KMS-11 (cell line): ENCODE measurements at regions not wholly inside any gene's neighbourhood (a gene's known extent, or its start where the extent isn't known, plus 50 kb on each side); places are given as distances from the start of the nearest gene placed in this dataset.
"Not testable (repeated sequence)": the region's sequence is repeated elsewhere in the genome, so short reads cannot be mapped to it uniquely, and the experiment has no call there.

ENCODE experiments used
- H2AFZ ChIP-seq: fragments of 200-600 bp; sonication (generic); 2 replicates; pipeline ENCODE4 v1.6.1; 2016; ENCODE audit warnings: antibody characterized with exemption, mixed run types, low read depth
- H3K27ac ChIP-seq: fragments of 200-600 bp; sonication (generic); 2 replicates; pipeline ENCODE4 v1.6.1; 2016; ENCODE audit warnings: mild to moderate bottlenecking, mixed run types
- H3K27me3 ChIP-seq: fragments of 200-600 bp; sonication (generic); 2 replicates; pipeline ENCODE4 v1.6.1; 2017; ENCODE audit warnings: mild to moderate bottlenecking, low read depth, mixed run types, moderate library complexity; ENCODE audit not compliant: insufficient read depth
- H3K36me3 ChIP-seq: fragments of 200-600 bp; sonication (generic); 2 replicates; pipeline ENCODE4 v1.6.1; 2017; ENCODE audit warnings: mild to moderate bottlenecking, mixed run types; ENCODE audit not compliant: insufficient read depth
- H3K4me1 ChIP-seq: fragments of 200-600 bp; sonication (generic); 2 replicates; pipeline ENCODE4 v1.6.1; 2016; ENCODE audit warnings: mild to moderate bottlenecking, low read depth, mixed run types; ENCODE audit not compliant: poor library complexity, severe bottlenecking
- H3K4me2 ChIP-seq: fragments of 200-600 bp; sonication (generic); 2 replicates; pipeline ENCODE4 v1.7.0; 2016; ENCODE audit warnings: mild to moderate bottlenecking, mixed run types
- H3K4me3 ChIP-seq: fragments of 200-600 bp; sonication (generic); IDR thresholded peaks from 2 replicates; pipeline ENCODE4 v1.6.1; 2017; ENCODE audit warnings: low read depth, low read length, mixed read lengths; ENCODE audit not compliant: insufficient read depth
- H3K79me2 ChIP-seq: fragments of 200-600 bp; sonication (generic); 2 replicates; pipeline ENCODE4 v1.6.1; 2016; ENCODE audit warnings: low read depth, mixed run types; ENCODE audit not compliant: insufficient read depth
- H3K9ac ChIP-seq: fragments of 200-600 bp; sonication (generic); 2 replicates; pipeline ENCODE4 v1.6.1; 2016; ENCODE audit warnings: mild to moderate bottlenecking, mixed run types
- H4K20me1 ChIP-seq: fragments of 200-600 bp; sonication (generic); 2 replicates; pipeline ENCODE4 v1.6.1; 2016; ENCODE audit warnings: mild to moderate bottlenecking, mixed run types; ENCODE audit not compliant: insufficient read depth
- TF ChIP-seq, protein P1 (sequence below): fragments of 200-600 bp; sonication (generic); conservative IDR thresholded peaks from 2 replicates; pipeline ENCODE4 v1.6.1; 2017; ENCODE audit warnings: low read depth, mild to moderate bottlenecking, antibody characterized with exemption, low read length, moderate library complexity, mixed read lengths

DNA sequence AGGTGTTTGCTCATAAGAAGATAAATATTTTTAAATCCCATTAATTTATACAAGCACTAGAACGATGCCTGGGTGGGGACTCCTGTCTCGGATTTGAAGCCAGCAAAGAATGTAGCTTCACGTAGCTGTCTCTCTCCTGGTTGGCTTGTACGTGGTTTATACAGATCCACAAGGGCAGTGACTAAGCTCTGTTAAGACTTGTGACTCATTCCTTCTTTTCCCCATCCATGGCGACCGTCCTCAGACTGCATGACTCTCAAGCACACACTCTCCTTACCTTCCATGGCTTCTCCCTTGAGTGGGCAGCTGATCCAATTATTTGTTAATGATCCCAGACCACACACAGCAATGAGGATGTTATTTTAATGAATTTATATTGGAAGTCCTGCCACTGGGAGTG is 679.7 kb upstream of the SOX9 start:
- H3K4me3 ChIP-seq, result no peak overlapping the region
- TF ChIP-seq, protein P1, sequence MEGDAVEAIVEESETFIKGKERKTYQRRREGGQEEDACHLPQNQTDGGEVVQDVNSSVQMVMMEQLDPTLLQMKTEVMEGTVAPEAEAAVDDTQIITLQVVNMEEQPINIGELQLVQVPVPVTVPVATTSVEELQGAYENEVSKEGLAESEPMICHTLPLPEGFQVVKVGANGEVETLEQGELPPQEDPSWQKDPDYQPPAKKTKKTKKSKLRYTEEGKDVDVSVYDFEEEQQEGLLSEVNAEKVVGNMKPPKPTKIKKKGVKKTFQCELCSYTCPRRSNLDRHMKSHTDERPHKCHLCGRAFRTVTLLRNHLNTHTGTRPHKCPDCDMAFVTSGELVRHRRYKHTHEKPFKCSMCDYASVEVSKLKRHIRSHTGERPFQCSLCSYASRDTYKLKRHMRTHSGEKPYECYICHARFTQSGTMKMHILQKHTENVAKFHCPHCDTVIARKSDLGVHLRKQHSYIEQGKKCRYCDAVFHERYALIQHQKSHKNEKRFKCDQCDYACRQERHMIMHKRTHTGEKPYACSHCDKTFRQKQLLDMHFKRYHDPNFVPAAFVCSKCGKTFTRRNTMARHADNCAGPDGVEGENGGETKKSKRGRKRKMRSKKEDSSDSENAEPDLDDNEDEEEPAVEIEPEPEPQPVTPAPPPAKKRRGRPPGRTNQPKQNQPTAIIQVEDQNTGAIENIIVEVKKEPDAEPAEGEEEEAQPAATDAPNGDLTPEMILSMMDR, result no peak
- H3K4me1 ChIP-seq, result peaks cover 22% of the 10 kb centered on the region
- H2AFZ ChIP-seq, result no peak overlapping the region
- H3K36me3 ChIP-seq, result no peaks in the 10 kb centered on the region
- H4K20me1 ChIP-seq, result no peaks in the 10 kb centered on the region
- no peaks in the 10 kb centered on the region for H3K79me2 ChIP-seq
- no peak overlapping the region for H3K4me2 ChIP-seq
- no peak overlapping the region for H3K9ac ChIP-seq
- no peaks in the 10 kb centered on the region for H3K27me3 ChIP-seq
- no peak overlapping the region for H3K27ac ChIP-seq

DNA sequence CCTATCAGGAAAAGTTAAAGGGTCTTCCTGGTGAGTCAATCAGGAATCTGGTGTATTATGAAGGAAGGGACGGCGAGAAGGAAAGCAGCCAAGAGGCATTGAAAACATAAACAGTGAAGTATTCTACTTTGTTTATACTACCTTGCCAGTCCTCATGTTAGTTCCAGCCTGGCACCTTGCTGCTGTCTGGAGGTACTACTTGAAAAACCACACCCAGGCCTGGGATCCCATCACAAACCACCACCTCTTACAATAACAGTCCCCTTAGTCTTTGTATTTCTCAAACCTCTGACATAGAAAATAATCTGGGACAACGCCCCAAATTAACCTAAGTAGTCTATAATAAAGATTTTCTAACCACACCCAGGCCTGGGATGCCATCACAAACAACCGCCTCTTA is 676.7 kb upstream of the SOX9 start:
- H3K27ac ChIP-seq, result no peak overlapping the region
- no peak overlapping the region for H3K4me2 ChIP-seq
- peaks cover 26% of the 10 kb centered on the region for H3K4me1 ChIP-seq
- TF ChIP-seq, protein P1, result no peak
- H2AFZ ChIP-seq, result no peak overlapping the region
- no peaks in the 10 kb centered on the region for H3K79me2 ChIP-seq
- H3K27me3 ChIP-seq, result no peaks in the 10 kb centered on the region
- H3K4me3 ChIP-seq, result no peak overlapping the region
- H3K9ac ChIP-seq, result no peak overlapping the region
- H4K20me1 ChIP-seq, result no peaks in the 10 kb centered on the region
- no peaks in the 10 kb centered on the region for H3K36me3 ChIP-seq

DNA sequence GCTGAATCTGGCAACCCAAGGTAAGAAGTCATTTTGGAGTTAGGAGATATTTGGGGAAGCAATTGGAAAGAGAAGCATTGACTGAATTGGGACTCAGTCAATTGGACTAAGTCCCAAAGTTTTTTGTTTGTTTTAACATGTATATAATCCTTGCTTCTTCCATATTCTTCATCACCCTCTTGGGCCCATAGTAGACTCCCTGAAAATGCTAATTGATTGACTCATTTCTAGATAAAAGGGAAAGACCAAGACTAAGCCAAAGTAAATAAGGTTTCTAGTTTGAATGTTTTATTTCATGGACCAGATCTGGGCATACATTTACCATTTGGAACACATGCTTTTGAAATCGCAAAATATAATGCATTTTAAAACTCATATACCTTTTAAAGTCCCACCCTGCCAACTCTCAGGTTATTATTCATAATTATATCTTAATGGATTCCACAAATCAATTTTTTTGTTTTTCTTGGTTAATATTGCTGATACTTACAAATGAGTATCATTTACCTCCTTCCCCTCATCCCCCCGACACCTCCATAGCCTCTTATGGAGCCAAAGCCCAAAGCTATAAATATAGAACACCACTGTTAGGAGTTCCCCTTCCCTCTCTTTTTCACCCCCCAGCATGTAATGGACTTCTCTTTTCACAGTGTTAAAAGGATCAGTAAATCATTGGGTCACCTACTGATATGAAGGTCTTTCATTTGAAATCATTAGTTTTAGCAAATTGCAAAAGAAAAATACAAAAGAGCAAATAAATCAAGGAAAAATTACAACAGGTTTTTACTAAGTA is 674.0 kb upstream of the SOX9 start:
- H3K27me3 ChIP-seq, result no peaks in the 10 kb centered on the region
- no peak overlapping the region for H2AFZ ChIP-seq
- TF ChIP-seq, protein P1, result no peak
- H3K27ac ChIP-seq, result no peak overlapping the region
- H3K4me3 ChIP-seq, result no peak overlapping the region
- no peaks in the 10 kb centered on the region for H3K36me3 ChIP-seq
- H3K79me2 ChIP-seq, result no peaks in the 10 kb centered on the region
- H4K20me1 ChIP-seq, result no peaks in the 10 kb centered on the region
- no peak overlapping the region for H3K4me2 ChIP-seq
- peaks cover 26% of the 10 kb centered on the region for H3K4me1 ChIP-seq
- H3K9ac ChIP-seq, result no peak overlapping the region

DNA sequence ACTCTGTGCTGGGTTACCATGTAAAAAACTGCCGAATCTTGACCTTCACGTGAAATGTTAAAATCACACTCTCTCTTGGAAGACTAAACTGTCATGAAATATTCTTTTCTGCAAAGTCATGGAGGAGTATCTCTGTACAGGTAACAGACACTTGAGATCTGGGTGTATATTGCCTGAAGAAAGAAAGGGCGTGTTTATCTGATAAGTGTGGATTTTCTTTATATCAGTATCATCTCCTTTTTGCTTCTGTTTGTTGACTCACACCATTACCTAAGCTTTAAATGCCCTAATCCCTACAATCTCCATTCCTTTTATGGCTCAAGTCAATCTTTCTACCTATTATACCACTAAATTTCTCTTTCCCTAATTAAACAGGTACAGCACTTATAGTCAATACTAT is 673.2 kb upstream of the SOX9 start:
- Histone ChIP-seq H3K4me2 (no peak overlapping the region), H3K4me1 (peaks cover 26% of the 10 kb centered on the region), H3K36me3 (no peaks in the 10 kb centered on the region), H3K4me3 (no peak overlapping the region), H2AFZ (no peak overlapping the region), H3K9ac (no peak overlapping the region), H3K79me2 (no peaks in the 10 kb centered on the region), H3K27ac (no peak overlapping the region), H3K27me3 (no peaks in the 10 kb centered on the region), H4K20me1 (no peaks in the 10 kb centered on the region)
- TF ChIP-seq, protein P1, result no peak

DNA sequence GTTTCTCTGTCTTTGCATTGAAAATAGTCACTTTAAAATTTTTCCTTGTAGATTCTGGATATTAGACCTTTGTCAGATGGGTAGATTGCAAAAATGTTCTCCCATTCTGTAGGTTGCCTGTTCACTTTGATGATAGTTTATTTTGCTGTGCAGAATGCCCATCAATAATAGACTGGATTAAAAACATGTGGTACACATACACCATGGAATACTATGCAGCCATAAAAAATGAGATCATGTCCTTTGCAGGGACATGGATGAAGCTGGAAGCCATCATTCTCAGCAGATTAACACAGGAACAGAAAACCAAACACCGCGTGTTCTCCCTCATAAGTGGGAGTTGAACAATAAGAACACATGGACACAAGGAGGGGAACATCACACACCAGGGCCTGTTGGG is 670.2 kb upstream of the SOX9 start:
- not testable (repeated sequence) for H3K36me3 ChIP-seq, H2AFZ ChIP-seq, H4K20me1 ChIP-seq, H3K27ac ChIP-seq, H3K4me3 ChIP-seq, H3K4me1 ChIP-seq, H3K4me2 ChIP-seq, H3K27me3 ChIP-seq, H3K79me2 ChIP-seq, H3K9ac ChIP-seq
